Mucosa of descending colon (tissue), 3 donors: ENCODE measurements at regions not wholly inside any gene's neighbourhood (a gene's known extent, or its start where the extent isn't known, plus 50 kb on each side); places are given as distances from the start of the nearest gene placed in this dataset.
"Not testable (repeated sequence)": the region's sequence is repeated elsewhere in the genome, so short reads cannot be mapped to it uniquely, and the experiment has no call there.

Source experiments
- ATAC-seq: fragments of 200-7000 bp; cut with Tn5 transposase; one replicate; pipeline ENCODE4 v1.9.1; 2020; ENCODE audit warnings: mild to moderate bottlenecking, moderate library complexity
- DNase-seq, 3 donors: peaks; one replicate each; pipeline ENCODE4 v3.0.0-alpha.2; 2020
- H3K36me3 ChIP-seq: fragments of 200-600 bp; one replicate; pipeline ENCODE4 v1.8.0; 2021; ENCODE audit warnings: low read depth, mild to moderate bottlenecking
- H3K4me1 ChIP-seq: fragments of 200-600 bp; one replicate; pipeline ENCODE4 v1.8.0; 2021; ENCODE audit warnings: low read depth, mild to moderate bottlenecking
- H3K4me3 ChIP-seq: fragments of 200-600 bp; one replicate; pipeline ENCODE4 v1.8.0; 2021; ENCODE audit warnings: mild to moderate bottlenecking
- H3K9me3 ChIP-seq: fragments of 200-600 bp; one replicate; pipeline ENCODE4 v1.8.0; 2021; ENCODE audit warnings: mild to moderate bottlenecking
- intact Hi-C, 2 donors: fragments of 100-400 bp; cut with DNase I in 1 of 2; cut with micrococcal nuclease in 1 of 2; formaldehyde crosslinking; loops; one replicate each; pipeline versions ENCODE4 v1.11.0 to v1.11.1; 2022; cut with DNase I, micrococcal nuclease
- TF ChIP-seq, protein P1 (sequence below): fragments of 200-600 bp; IDR thresholded peaks from one replicate; pipeline ENCODE4 v1.8.0; 2022; ENCODE audit warnings: antibody characterized with exemption, mild to moderate bottlenecking
- donor health status: DM: no; HTN: no; CAD: no; lungs with moderate emphysema.
- donor health status: DM: no; HTN: no; CAD: no.
- donor health status: DM: no; HTN: yes; CAD: no.

DNA sequence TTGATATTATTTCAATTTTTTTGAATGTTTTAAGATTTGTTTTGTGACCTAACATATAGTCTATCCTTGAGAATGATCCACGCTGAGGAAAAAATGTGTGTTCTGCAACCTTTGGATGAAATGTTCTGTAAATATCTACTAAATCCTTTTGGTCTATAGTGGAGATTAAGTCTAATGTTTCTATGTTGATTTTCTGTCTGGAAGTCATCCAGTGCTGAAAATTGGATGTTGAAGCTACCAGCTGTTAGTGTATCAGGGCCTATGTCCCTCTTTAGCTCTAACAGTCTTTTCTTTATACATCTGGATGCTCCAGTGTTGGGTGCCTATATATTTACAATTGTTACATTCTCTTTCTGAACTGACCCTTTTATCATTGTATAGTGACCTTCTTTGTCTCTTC lies 422.3 kb downstream of the TMEM232 start:
- no peak overlapping the region for H3K4me3 ChIP-seq
- DNase-seq = no peak
- intact Hi-C loops = no loop called here
- H3K9me3 ChIP-seq = peaks cover 4% of the 10 kb centered on the region
- no peaks in the 10 kb centered on the region for H3K36me3 ChIP-seq
- TF ChIP-seq, protein P1, sequence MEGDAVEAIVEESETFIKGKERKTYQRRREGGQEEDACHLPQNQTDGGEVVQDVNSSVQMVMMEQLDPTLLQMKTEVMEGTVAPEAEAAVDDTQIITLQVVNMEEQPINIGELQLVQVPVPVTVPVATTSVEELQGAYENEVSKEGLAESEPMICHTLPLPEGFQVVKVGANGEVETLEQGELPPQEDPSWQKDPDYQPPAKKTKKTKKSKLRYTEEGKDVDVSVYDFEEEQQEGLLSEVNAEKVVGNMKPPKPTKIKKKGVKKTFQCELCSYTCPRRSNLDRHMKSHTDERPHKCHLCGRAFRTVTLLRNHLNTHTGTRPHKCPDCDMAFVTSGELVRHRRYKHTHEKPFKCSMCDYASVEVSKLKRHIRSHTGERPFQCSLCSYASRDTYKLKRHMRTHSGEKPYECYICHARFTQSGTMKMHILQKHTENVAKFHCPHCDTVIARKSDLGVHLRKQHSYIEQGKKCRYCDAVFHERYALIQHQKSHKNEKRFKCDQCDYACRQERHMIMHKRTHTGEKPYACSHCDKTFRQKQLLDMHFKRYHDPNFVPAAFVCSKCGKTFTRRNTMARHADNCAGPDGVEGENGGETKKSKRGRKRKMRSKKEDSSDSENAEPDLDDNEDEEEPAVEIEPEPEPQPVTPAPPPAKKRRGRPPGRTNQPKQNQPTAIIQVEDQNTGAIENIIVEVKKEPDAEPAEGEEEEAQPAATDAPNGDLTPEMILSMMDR = no peak
- H3K4me1 ChIP-seq = no peaks in the 10 kb centered on the region
- no peak for ATAC-seq

- ATAC-seq = no peak
- Histone ChIP-seq H3K36me3 (no peaks in the 10 kb centered on the region), H3K9me3 (peaks cover 4% of the 10 kb centered on the region), H3K4me1 (no peaks in the 10 kb centered on the region), H3K4me3 (no peak overlapping the region)
- TF ChIP-seq, protein P1 = no peak
- no peak for DNase-seq
- intact Hi-C loops = no loop called here
These were observed 419.8 kb downstream of the TMEM232 start for GRCh38 chr5:110306650-110307049.

- ATAC-seq = no peak
- no peak overlapping the region for H3K4me3 ChIP-seq
These were observed 417.2 kb downstream of the TMEM232 start for GRCh38 chr5:110309222-110309621.

DNA sequence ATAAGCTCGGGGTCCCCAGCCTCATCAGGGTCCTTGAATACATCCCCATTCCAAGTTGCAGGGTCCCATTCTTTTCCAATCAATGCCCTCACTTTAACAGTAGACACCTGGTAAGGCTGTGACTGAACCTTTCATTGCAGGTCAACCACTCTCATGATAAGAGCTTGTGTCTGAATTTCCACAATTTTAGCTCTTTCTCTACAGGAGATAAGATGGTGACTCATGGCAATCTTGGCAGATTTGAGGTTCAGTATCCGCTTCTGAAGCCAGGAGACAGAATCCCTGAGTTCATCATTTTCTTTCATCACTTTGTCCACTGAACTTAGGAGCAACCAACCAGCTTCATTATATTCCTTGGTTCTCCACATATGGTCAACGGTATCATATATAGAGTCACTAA lies 409.9 kb downstream of the TMEM232 start:
- H3K36me3 ChIP-seq, H3K4me1 ChIP-seq, ATAC-seq, intact Hi-C loops, H3K9me3 ChIP-seq, DNase-seq, H3K4me3 ChIP-seq: not testable (repeated sequence)

More at GRCh38 chr5:110309222-110309621, 417.2 kb downstream of the TMEM232 start:
- no peak for DNase-seq
- no peaks in the 10 kb centered on the region for H3K9me3 ChIP-seq
- TF ChIP-seq, protein P1 = no peak
- H3K4me1 ChIP-seq = no peaks in the 10 kb centered on the region
- intact Hi-C loops = no loop called here
- no peaks in the 10 kb centered on the region for H3K36me3 ChIP-seq

DNA sequence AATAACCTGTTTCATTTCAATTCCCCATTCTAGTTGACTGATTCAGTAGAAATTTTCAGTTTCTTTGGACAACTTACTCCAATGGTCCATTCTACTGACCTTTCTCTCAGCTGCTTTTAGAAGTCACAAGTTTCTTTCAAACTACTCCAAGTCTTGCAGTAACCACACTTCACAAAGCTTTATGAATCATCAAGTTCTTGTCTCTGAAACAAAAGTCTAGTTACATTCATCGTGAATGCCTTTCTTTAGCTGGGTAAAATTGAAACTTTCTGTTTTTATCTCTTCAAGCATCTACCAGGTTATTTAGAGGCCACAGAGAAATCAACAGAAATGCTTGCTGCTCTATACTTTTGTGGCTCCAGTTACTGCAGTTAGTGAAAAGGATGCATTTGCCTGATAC lies 405.4 kb downstream of the TMEM232 start:
- no peak for DNase-seq
- ATAC-seq = no peak
- Histone ChIP-seq H3K36me3 (no peaks in the 10 kb centered on the region), H3K4me3 (no peak overlapping the region), H3K9me3 (no peaks in the 10 kb centered on the region), H3K4me1 (no peaks in the 10 kb centered on the region)
- TF ChIP-seq, protein P1 = no peak
- intact Hi-C loops = no loop called here

- no peak for DNase-seq
- no peak for ATAC-seq
- Histone ChIP-seq H3K4me3 (no peak overlapping the region), H3K36me3 (no peaks in the 10 kb centered on the region), H3K9me3 (no peaks in the 10 kb centered on the region), H3K4me1 (no peaks in the 10 kb centered on the region)
- TF ChIP-seq, protein P1 = no peak
- intact Hi-C loops = no loop called here
These were observed 403.1 kb downstream of the TMEM232 start for GRCh38 chr5:110323357-110323756.
